GM19452 (cell line): ENCODE measurements at regions not wholly inside any gene's neighbourhood (a gene's known extent, or its start where the extent isn't known, plus 50 kb on each side); places are given as distances from the start of the nearest gene placed in this dataset.
"Not testable (repeated sequence)": the region's sequence is repeated elsewhere in the genome, so short reads cannot be mapped to it uniquely, and the experiment has no call there.

ENCODE experiments used
- ATAC-seq: cut with Tn5 transposase; IDR thresholded peaks from one replicate; pipeline ENCODE4 v1.9.1; 2021; ENCODE audit not compliant: unreplicated experiment

- not testable (repeated sequence) for ATAC-seq
Measured at GRCh38 chr5:34188001-34188822, 145.2 kb upstream of the C1QTNF3 start.

DNA sequence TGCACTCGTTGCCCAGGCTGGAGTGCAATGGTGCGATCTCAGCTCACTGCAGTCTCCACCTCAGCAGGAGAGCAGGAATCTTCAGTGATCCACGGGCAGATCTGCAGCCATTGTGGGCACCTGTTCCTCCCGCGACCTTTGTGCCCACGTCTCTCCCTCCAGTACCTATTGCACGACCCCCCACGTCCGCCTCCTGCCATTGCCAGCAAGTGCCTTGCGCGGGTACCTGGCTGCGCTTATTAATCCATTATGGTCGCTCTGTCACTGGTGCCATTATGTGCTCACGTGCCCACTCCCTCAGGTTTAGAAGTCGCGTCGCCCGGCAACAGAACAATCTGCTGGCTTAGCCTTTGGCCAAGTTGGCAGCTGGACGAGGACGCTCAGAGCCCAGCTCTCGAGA, 146.2 kb upstream of the C1QTNF3 start:
- not testable (repeated sequence) for ATAC-seq

GRCh38 chr5:34189752-34190411, 146.9 kb upstream of the C1QTNF3 start:
- not testable (repeated sequence) for ATAC-seq

- ATAC-seq = not testable (repeated sequence)
Measured at GRCh38 chr5:34190466-34190865, 147.5 kb upstream of the C1QTNF3 start.

DNA sequence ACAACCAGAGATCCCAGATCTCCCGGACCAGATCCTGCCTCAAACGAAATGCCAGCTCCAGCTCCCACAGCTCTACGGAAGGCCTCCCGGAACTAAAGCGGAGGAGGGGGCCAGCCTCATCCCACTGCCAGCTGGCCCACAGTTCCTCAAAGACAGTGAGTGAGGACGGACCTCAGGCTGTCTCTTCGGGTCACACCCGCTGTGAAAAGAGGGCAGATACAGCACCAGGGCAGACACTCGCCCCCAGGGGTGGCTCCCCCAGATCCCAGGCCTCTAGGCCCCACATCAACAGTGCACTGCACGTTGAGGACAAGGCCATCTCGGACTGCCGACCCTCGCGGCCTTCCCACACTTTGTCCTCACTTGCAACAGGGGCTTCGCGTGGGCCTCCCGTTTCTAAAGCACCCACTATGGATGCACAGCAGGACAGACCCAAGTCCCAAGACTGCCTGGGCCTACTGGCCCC, 148.3 kb upstream of the C1QTNF3 start:
- not testable (repeated sequence) for ATAC-seq

DNA sequence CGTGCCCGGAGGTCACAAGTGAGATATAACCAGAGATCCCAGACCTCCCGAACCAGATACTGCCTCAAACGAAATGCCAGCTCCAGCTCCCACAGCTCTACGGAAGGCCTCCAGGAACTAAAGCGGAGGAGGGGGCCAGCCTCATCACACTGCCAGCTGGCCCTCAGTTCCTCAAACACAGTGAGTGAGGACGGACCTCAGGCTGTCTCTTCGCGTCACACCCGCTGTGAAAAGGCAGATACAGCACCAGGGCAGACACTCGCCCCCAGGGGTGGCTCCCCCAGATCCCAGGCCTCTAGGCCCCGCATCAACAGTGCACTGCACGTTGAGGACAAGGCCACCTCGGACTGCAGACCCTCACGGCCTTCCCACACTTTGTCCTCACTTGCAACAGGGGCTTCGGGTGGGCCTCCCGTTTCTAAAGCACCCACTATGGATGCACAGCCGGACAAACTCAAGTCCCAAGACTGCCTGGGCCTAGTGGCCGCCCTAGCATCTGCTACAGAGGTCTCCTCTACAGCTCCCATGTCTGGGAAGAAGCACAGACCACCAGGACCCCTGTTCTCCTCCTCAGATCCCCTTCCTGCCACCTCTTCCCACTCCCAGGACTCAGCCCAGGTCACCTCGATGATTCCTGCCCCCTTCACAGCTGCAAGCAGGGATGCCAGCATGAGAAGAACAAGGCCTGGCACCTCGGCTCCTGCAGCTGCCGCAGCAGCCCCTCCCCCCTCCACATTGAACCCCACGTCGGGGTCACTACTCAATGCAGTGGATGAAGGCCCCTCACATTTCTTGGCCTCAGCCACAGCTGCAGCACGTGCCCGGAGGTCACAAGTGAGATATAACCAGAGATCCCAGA, 149.3 kb upstream of the C1QTNF3 start:
- not testable (repeated sequence) for ATAC-seq

- ATAC-seq = not testable (repeated sequence)
Measured at GRCh38 chr5:34192923-34193262, 149.9 kb upstream of the C1QTNF3 start.

DNA sequence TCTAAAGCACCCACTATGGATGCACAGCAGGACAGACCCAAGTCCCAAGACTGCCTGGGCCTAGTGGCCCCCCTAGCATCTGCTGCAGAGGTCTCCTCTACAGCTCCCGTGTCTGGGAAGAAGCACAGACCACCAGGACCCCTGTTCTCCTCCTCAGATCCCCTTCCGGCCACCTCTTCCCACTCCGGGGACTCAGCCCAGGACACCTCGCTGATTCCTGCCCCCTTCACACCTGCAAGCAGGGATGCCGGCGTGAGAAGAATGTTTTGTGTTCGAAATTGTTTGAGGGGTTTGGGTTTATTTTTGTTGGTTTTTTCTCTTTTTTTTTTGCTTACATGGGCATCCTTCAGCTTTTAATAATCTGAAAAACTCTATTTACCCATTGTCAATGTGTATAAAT, 150.3 kb upstream of the C1QTNF3 start:
- not testable (repeated sequence) for ATAC-seq

DNA sequence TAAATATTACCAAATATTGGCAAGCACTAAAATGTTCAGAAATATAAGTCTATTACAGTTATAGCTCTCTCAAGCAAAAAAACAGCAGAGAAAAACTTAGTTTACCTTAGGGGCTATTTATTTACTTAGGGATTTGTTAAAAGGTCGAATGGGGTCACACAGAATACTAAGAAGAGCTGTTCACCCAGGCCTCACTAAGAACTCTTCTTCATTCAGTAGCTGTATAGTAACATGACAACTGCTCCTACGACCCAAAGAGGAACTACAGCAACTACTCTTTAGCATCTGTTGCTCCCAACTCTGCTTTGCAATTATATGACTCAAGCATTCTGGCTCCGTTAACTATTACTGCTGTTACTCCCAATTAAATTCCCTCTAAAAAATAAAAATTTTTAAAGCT, 150.8 kb upstream of the C1QTNF3 start:
- not testable (repeated sequence) for ATAC-seq

DNA sequence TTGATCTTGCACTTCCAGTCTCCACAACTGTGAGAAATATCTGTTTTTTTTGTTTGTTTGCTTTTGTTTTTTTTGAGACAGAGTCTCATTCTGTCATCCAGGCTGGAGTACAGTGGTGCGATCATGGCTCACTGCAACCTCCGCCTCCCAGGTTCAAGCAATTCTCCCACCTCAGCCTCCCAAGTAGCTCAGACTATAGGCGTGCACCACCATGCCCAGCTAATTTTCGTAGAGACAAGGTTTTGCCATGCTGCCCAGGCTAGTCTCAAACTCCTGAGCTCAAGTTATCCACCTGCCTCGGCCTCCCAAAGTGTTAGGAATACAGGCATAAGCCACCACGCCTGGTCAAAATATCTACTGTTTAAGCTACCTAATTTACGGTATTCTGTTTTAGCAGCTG, 153.1 kb upstream of the C1QTNF3 start:
- not testable (repeated sequence) for ATAC-seq

DNA sequence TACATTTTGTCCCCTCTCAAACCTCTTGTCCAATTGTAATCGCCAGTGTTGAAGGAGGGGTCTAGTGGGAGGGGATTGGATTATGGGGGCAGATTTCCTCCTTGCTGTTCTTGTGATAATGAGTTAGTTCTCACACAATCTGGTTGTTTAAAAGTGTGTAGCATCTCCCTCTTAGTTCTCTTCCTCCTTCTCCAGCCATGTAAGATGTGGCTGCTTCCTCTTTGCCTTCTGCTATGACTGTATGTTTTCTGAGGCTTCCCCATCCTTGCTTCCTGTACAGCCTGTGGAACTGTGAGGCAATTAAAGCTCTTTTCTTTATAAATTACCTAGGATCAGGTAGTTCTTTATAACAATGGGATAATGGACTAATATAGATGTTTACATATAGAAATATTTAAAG, 162.3 kb upstream of the C1QTNF3 start:
- ATAC-seq = not testable (repeated sequence)

DNA sequence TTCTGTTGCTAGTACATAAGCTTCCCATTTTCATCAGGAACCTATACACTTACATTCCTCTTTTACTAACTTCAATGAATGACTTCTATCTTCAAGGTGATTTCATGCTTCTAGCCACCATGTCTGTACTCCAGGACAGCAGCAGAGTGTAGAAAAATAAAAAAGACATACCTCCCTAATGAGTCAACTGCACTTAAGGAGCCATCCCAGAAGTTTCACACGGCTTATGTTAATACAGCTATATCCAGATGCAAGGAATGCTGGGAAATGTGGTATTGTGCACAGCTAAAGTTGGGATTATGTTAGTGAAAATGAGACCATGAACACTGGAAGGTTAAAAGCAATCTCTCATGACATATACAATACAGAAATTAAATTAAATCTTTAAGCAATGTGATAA, 174.4 kb upstream of the C1QTNF3 start:
- not testable (repeated sequence) for ATAC-seq

DNA sequence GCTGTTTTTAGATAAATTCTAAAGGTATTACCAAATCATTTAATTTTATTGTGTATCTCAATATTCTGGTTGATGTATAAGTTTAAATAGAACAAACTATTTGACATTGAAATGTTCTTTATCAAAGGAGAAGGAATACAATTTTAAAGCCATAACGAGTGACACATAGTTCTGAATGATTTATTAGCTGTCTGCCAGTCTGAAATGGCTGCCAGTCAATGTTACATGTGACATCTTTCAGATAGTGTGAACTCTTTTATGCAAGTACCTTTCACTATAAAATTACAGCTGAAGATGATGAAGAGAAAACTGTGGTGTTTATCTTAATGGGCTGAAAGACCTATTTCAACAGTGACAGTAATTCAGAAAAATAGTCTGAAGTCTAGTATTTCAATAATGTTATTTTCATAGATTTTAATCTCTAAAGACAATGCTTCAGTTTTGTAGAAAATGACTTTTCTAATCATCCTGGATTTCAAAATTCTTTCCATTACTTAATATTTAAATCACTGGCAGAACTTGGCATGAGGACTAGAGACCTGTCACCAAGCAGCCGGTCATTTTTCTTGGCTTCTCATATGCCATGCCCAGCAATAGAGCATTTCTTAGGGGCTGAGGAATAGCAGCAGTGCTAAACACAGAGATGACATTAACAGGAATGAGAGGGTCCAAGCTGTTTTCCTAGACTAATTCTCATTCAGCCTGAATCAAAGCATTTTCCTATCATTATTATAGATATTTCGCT, 178.5 kb upstream of the C1QTNF3 start:
- not testable (repeated sequence) for ATAC-seq

GRCh38 chr5:34223158-34223557, 180.1 kb upstream of the C1QTNF3 start:
- not testable (repeated sequence) for ATAC-seq

- ATAC-seq = not testable (repeated sequence)
Measured at GRCh38 chr5:34230402-34230801, 187.4 kb upstream of the C1QTNF3 start.

- ATAC-seq = not testable (repeated sequence)
Measured at GRCh38 chr5:34243802-34244201, 200.8 kb upstream of the C1QTNF3 start.

DNA sequence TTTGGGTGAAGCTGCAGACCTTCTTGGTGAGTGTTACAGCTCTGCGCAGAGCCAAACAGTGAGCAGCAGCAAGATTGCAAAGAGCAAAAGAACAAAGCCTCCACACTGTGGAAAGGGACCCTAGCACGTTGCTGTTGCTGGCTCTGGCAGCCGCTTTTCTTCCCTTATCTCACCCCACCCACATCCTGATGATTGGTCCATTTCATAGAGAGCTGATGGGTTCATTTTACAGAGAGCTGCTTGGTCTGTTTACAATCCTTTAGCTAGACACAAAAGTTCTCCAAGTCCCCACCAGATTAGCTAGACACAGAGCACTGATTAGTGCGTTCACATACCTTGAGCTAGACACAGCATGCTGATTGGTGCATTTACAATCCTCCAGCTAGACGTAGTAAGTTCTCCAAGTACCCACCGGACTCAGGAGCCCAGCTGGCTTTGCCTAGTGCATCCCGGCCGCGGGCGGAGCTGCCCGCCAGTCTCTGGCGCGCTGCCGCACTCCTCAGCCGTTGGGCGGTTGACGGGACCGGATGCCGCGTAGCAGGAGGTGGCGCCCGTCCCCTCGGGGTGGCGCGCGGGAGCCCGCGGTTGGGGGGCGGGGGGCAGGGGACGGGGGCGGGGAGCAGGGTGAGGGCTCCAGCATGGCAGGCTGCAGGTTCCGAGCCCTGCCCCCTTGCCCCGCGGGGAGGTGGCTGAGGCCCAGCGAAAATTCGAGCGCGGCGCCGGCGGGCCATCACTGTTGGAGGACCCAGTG, 201.4 kb upstream of the C1QTNF3 start:
- not testable (repeated sequence) for ATAC-seq

DNA sequence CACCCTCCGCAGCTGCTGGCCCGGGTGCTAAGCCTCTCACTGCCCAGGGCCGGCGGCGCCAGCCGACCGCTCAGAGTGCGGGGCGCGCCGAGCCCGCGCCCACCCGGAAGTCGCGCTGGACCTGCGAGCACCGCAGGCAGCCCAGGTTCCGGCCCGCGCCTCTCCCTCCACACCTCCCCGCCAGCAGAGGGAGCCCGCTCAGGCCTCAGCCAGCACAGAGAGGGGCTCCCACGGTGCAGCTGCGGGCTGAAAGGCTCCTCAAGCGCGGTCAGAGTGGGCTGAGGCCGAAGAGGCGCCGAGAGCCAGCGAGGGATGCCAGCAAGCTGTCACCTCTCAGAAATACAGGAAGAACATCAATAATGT, 202.0 kb upstream of the C1QTNF3 start:
- not testable (repeated sequence) for ATAC-seq

DNA sequence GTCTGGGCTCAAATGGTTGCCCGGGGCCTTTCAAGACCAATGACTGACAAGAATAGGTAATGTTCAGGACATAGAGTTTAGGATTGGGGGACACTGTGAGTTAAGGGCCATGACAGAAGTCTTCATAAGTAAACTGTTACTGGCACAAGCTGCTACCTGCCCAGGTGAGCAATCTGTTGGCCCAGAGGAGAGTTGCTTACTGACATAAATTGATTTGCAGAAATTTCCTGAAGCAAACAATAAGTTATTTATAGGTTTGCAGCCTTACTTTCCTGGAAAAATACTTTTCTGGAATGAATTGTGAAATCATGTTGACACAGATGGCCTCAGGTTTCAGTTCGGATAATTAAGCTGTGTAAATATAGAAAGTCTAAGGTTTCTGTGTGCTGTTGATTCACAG, 202.8 kb upstream of the C1QTNF3 start:
- not testable (repeated sequence) for ATAC-seq

DNA sequence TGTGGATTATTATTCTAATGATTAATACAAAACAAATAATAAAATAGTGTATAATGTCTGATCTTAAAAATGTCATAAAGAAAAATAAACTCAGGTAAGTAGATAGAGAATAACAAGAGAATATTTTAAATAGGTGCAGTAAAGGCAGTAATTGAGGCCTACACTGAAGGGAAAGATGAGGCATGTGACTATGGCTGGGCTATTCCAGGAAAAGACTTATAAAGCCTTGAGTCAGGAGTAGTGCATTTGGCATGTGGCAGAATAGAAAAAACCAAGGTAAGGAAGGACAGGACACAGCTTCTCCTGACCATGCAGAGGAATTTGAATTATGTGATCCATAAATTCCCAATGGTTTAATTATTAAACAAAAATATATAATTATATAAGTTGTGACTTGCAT, 215.6 kb upstream of the C1QTNF3 start:
- ATAC-seq = not testable (repeated sequence)
